HG02870 (cell line): ENCODE measurements at regions not wholly inside any gene's neighbourhood (a gene's known extent, or its start where the extent isn't known, plus 50 kb on each side); places are given as distances from the start of the nearest gene placed in this dataset.

Experiments
- ATAC-seq: cut with Tn5 transposase; IDR thresholded peaks from one replicate; pipeline ENCODE4 v1.9.1; 2021; ENCODE audit warnings: mild to moderate bottlenecking, moderate library complexity; ENCODE audit not compliant: unreplicated experiment

DNA sequence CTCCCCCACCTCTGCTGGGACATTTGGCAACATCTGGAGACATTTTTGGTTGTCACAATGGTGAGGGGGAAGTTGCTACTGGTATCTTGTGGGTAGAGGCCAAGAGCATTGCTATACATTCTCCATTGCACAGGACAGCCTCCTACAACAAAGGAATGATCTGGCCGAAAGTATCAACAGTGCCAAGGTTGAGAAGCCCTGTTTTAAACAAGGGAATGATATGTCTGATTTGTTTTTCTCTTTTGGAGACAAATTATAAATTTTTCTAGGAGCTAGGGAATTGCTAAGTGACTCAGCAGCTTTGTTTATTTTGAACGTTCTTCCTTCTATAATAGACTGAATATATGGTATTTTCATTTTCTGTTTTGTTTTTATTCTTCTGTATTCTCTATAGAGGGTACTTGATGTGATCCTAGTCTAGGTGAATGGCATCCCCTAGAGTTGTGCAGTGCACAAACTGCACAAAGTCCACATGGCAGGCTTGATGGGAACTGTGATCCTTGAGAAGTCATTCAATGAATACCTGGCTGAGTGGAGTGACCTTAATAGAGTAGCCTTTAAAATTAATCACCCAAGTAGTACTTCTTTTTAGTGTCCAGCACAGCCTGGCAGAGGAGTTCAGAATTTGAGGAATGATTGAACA, 288.6 kb upstream of the USP24 start:
- no peak for ATAC-seq

DNA sequence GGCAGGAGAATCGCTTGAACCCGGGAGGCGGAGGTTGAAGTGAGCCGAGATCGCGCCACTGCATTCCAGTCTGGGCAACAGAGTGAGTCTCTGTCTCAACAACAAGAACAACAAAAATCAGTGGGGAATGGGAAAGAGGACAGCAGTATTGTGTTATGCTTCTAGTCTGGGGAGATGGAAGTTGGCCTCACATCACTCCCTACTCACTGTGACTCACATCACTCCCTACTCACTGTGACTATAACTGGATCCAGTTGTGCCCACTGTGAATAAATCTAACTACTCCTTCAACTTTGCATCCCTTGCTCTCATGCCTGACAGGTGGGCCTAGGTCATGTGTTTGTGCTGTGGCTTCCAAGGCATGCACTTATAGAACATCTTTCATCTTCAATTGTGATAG, 285.4 kb upstream of the USP24 start:
- ATAC-seq = no peak

DNA sequence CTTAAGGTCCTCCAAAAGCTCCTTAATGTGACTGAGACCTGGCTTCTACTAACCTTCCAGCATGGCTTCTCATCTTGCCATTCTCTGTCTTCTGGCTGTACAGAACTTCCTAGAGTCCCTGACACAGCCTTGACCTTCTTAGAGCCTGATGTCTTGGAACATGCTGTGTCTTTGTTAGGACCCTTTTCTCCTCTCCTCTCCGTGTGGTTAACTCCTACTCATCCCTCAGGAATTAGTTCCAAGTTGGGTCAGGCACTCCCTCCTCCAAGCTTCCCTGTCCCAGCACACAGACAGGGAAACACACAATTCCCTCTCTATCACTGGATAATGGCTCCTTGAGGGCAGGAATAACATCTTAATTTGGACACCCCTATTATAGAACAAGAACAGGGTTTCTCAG, 275.4 kb upstream of the USP24 start:
- no peak for ATAC-seq

DNA sequence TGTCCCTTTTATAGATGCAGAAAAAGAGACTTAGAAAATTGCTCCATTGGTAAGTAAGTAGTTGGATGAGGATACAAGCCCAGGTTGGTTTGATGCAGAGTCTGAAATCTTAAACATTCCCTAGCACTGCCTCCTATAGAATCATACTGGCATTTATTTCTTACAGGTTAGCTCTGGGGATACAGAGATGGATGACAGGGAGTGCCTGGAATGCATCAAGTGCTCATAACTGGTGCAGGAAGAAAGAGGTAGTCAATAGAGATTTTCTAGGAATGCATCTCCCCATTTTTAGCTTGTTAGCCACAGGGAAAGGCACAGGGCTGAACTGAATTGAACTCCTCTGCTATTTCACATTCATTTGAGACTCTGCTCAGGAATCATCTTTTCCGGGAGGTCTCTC, 269.0 kb upstream of the USP24 start:
- no peak for ATAC-seq

DNA sequence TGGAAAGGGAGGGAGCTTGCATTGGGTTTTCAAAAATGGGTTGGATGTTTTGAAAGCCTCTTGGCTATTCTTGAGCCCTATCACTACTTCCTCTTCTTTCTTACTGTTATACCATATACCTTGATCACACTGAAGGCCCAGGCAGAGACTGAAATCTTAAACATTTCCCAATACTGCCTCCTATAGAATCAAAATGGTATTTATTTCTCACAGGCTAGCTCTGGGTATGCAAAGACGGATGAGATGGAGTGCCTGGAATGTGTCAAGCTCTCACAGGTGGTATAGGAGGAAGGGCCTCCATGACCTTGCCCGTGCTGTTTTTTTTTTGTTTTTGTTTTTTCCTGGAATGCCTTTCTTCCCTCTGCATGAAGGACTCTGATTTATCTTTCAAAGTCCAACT, 268.4 kb upstream of the USP24 start:
- no peak for ATAC-seq

DNA sequence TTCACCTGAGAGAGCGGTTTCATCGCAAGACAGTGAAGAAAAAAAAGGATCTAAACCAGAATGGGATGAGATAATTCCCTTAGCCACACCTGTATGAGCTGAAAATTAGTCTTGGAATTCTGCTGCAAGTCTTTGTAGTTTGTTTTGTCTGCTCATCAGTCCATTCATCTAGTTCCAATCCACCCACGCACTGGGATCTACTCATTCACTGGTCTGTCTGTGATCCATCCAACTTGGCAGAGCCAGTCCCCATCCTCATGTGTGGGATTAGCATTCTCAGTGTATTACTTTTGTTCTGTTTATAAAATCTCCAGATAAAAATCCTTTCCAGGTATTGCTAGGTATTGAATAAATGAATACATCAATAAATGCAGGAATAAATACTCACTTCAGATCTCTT, 266.5 kb upstream of the USP24 start:
- ATAC-seq = no peak

DNA sequence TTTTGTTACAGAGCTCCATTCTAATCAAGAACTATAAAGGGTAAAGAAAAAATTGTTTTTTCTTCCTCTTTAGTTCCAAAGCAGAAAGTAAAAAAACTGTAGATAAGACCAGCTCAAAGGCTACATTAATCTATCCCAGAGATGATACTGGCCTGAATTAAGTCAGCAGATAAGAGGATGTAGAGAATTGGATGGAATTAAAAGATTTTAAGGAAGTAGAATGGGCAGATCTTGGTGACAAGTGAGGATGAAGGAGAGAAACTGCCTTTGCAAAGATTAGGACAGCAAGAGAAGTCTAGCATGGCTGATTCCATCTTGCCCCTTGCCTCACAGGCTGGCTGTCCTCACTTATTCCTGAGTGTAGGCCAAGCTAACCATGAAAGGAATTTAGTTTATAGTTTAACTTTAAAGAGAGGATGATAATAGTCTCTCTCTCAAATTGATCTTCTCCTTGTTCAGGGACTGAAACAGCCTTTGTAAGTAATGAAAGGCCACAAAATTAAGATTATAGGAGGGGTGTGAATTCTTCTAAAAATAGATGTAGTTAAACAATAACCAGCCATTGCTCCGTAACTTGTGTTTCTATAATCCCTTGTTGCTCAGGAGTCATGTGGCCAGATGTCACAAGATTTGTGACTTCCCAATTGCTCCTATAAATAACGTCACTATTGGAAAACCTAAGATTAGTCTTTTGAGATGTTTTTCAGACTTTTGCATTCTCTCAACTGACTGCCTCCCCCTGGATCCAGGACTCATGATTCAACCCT, 265.0 kb upstream of the USP24 start:
- no peak for ATAC-seq

DNA sequence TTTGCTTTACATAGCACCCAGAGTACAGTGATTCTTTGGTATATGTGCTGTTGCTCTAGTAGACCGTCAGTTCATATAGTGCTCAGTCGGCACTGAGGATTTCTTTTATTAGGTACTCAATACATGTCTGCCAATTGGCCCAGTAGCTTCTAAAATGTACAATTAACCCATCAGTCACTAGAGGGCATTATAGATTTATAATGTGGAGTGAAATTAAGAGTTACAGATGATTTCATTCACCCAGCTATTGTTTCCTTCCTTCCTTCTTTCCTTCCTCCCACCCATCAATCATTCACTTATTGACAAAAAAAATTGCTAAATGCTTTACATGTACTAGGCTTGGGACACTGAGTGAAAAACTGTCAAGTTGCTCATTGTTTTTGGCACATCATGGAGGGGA, 263.6 kb upstream of the USP24 start:
- ATAC-seq = no peak

DNA sequence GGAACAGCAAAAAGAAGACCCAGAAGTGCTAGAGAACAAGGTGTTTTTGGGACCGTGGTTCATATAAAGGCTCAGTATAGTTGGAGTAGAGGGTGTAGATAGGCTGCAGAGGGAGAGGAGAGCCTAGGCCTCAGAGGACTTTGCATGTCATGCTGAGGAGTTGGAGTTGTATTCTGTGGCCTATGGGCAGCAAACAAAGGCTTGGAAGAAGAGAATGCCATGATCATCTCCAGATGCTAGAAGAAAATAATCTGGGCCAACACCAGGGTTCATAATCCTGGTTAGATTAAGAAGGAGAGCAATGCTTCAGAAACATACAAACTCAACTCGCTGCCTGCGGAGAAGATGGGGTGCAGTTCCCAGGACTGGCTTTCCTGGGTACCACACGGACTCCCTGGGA, 262.8 kb upstream of the USP24 start:
- no peak for ATAC-seq

DNA sequence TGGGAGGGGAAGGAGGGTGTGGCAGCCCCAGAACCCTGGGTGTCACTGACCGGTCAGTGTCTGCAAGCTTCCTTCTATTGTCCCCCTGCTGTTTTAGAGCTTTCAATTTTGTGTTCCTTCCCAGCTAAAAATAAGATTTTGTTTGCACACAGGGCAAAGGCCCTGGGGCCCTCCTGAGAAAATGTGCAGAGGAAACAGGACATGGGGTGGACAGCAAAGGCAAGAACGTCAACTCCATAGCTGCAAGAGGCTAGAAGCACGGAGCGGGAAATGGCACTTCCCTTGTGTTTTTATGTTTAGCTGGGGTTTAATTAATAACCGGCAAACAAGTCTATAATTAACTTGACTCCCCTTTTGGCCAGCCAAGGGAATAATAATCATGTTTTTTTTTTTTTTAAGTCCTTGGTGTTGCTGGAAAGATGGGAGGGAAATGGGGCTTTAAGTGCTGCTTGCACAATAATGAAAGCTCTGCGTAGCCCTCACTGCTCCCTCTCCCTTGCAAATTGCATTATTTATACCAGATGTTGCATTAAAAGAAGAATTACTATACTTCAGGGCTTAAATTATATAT, 261.4 kb upstream of the USP24 start:
- no peak for ATAC-seq

DNA sequence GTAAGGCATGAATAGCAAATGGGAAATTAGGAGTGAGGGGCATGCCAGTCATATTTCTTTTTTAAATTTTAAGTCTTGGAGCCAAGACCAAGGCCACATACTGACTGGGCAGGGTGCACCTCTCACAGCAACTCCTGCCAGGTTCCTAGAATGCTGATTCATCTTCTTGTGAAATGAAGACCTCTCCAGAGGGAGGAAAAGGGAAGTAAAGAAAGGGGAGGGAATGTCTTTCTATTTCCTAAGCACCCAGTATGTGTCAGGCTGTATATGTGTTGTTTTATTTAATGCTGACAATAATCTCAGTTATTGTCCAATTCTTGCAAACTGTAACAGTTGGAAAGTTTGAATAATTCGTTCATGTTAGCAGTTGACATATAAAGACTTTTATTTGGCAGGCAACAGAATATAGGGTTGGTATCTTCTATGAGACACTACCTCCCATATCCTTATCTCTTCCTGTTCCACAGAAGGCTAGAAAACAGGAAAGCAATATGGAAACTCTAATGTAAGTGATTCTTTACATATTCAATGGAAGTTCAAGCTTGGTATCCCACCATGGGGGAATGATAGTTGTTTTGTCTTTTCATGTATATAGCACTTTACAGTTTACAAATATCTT, 259.1 kb upstream of the USP24 start:
- ATAC-seq = no peak

DNA sequence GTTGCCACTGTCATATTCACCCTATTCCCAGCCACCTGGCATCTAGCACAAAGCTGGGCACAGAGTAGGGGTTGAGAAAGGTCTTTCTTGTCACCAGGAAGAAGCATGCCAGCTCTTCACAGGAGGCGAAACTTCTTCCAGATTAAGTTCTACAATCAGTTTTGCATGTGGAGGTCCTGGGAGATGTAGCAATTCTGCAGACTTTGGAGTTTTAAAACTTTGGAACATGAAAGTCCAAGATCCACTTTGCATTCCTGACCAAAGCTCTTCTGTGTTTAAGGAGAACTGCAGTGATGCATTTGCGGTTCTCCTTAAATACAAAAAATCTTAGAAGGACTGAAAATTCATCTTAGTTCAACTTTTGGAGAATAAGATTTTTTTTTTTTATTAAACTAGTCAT, 258.5 kb upstream of the USP24 start:
- no peak for ATAC-seq

DNA sequence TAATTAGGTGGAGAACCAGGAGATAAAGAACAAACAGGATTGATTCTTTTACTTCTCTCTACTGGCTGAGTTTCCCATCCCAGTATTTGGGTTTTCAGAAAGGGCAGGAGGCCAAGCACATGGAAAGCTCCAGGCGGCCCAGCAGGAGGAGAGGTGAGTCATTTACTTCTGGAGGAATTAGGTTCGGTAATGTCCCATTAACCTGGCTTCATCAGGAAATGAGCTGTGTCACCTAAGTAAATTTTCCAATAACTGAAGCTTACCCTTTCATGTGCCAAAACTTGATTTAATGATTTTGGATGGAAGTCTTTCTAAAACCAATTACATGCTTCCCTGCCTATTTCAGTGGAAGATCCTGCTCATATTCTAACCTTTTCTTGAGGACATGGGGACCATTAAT, 257.6 kb upstream of the USP24 start:
- ATAC-seq = no peak

DNA sequence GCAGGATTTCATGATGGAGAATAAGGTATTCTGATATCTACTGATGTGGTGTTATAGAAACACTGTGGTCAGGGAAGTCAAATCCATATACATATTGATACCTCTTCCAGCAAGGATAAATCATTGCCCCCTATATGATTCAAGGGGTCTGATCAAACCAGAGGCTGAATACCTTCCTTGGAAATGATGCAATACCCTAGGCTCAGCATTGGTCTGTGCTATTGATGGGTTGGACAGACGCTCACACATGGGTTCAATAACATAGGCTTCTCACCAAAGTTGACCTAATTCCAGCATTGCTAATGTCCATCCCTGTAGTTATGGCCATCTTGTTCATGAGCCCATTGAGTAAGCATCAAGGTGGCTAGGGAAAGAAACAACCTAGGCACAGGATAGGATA, 257.0 kb upstream of the USP24 start:
- ATAC-seq = no peak

DNA sequence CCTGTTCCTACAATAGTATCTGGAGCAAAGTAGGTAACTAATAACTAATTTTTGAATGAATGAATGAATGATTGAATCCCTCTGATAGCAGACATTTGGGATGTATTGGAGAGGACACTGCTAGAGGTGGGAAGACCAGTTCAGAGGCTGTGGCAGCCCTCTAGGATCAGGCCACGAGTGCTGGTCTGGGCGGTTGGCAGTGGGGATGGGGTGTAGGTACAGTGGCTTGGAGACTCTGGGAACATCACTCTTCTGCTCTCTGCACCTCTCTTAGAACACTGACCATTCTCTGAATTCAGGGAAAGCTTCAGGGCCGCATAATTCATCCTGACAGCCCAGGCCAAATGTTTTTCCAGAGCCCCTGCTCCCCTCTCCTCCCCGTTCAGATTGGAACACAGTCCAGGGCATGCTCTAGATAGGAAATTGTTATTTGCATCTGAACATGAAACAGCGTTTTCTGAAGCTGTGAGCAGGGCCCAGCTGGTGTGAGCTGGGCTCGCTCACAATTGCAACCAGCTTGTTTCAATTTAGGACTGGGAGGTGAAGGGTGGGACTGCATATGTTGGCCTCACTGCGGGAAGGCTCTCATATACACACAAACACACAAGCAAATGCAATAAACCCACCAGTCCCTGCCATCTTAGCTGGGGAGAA, 253.1 kb upstream of the USP24 start:
- no peak for ATAC-seq

DNA sequence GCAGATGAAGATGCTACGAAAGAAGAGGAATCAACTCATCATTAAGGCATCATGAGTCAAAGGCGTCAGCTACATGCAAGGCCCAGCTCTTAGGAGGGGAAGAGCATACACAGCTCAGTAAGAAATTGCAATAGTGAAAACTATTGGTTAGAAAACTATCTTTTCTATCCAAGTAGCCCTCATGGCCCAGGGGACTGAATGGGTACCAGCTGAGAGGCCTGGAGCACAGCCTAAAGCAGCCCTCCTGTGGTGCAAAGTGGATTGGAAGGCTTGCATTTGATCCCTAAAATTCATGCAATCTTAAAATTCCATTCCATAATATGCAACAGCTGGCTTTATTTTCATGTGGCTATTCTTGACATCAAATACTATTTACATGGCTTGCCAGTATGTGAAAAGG, 251.8 kb upstream of the USP24 start:
- no peak for ATAC-seq

DNA sequence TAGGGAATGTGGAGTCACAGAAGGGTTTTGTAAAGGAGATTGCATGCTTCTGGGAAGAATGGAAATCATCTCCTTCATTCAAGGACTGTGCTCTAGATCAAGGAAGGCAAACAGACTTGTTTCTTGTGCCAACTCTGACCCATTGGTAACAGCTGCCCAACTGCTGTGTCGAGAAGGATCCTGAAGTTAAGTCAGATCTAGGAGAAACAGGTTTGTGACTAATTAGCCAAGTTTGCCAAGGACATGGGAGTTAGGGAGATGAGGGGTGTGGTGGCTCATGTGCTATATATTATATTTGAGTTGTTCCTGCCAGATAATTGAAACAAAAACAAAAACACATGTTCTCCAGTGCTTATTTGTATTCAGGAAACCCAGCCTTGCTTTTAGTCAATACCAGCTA, 251.2 kb upstream of the USP24 start:
- ATAC-seq = no peak

DNA sequence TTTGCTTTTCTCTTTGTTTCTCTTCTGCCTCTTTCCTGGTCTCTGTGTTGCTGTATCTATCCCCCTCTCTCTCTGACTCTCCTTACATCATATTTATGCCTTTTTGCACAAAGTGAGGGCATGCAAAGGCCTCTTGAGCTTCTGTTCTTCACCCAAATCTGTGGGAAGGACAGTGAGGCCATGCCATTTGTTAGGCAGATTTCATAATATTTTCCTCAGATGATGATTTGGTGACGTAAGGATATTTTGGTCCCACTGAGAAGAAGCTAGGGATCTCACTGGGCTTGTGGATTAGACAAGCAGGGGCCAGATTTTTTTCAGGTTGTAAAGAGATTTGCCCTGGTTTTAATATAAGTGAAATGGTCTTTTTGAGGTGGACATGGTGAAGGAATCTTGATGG, 249.4 kb upstream of the USP24 start:
- no peak for ATAC-seq

DNA sequence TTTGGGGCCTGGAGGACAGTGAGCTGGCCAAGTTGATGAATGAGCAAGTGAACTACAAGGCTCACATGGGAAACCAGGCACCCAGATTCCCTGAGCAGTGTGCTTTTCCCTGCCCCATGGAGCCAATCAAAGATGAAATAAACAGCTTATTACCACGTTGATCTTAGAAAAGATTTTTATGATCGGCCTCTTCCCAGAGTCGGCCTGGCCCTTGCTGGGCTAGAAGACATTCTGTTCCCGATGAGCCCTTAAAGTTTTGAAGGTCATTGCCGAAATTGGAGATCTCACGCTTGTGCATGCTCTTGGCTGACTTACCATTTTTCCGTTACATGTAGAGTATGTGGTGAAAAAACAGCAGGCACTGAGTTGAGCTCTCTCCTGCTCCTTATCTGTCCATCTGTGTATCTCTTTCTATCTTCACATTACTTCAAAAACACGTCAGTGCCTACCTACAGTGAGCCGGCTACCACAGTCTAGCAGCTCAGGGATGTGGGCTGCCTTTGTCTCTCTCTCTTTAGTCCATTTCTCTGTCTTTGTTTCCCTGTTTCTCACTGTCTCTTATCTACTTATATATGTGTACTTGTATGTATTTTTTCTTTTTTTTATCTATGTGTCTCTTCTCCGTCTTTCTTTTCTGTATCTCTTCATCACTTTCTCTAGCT, 248.8 kb upstream of the USP24 start:
- no peak for ATAC-seq

DNA sequence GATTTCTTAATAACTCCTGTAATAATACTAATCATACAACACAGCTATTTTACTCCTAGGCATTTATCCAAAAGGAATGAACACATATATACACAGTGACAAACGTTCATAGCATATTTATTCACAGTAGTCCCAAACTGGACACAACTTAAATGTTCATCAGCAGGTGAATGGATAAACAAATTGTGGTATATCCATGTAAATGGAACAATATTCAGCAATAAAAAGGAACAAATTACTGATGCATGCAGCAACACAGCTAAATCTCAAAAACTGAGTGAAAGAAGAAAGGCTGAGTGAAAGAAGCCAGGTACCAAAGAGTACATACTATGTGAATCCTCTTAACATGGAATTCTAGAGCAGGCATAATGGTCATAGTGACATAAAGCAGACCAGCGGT, 242.7 kb upstream of the USP24 start:
- no peak for ATAC-seq

DNA sequence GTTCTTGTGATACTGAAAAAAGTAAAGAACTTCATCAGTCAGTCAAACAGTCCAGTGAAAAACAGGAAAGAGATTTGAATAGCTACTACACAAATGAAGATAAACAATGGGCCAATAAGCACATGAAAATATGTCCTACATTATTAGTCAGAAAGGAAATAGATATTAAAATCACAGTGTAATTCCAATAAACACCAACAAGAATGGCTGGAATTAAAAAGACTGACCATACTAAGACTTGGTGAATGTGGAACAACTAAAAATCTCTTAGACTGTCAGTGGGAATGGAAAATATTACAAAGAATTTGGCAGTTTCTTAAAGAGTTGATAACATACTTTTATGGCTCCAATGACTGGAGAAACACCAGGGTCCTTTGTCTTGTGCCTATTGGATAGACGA, 241.8 kb upstream of the USP24 start:
- no peak for ATAC-seq
